Endodermal cell (in vitro differentiated cells): ENCODE measurements at regions not wholly inside any gene's neighbourhood (a gene's known extent, or its start where the extent isn't known, plus 50 kb on each side); places are given as distances from the start of the nearest gene placed in this dataset.
A peak's percentile ranks its signal among the peaks of the same experiment; 100 is the strongest.

Experiments
- DNase-seq: peaks from one replicate; pipeline ENCODE4 v3.0.0-alpha.2; 2017
- H3K27ac ChIP-seq: 2 replicates; pipeline ENCODE4 v1.5.1; 2013; ENCODE audit warnings: mild to moderate bottlenecking, low read depth, low read length, moderate library complexity
- H3K27me3 ChIP-seq: 2 replicates; pipeline ENCODE4 v1.6.1; 2013; ENCODE audit warnings: mild to moderate bottlenecking, low read length, moderate library complexity; ENCODE audit not compliant: insufficient read depth, control insufficient read depth, poor library complexity, severe bottlenecking
- H3K36me3 ChIP-seq: 2 replicates; pipeline ENCODE4 v1.7.0; 2013; ENCODE audit warnings: mild to moderate bottlenecking, low read length, moderate library complexity; ENCODE audit not compliant: control insufficient read depth, insufficient read depth
- H3K4me1 ChIP-seq: one replicate; pipeline ENCODE4 v1.7.0; 2013; ENCODE audit warnings: low read length; ENCODE audit not compliant: control insufficient read depth, insufficient read depth
- H3K4me3 ChIP-seq: 2 replicates; pipeline ENCODE4 v1.5.1; 2013; ENCODE audit warnings: mild to moderate bottlenecking, low read length, moderate library complexity
- H3K9ac ChIP-seq: 2 replicates; pipeline ENCODE4 v1.6.1; 2013; ENCODE audit warnings: mild to moderate bottlenecking, low read length, moderate library complexity; ENCODE audit not compliant: poor library complexity, severe bottlenecking; ENCODE audit errors: extremely low read depth
- H3K9me3 ChIP-seq: 2 replicates; pipeline ENCODE4 v1.6.1; 2013; ENCODE audit warnings: mild to moderate bottlenecking, low read length, moderate library complexity; ENCODE audit not compliant: control insufficient read depth
- H3K27ac Mint-ChIP-seq: 2 replicates; pipeline ENCODE4 v1.8.0; 2020; ENCODE audit warnings: mixed read lengths
- H3K27me3 Mint-ChIP-seq: 2 replicates; pipeline ENCODE4 v1.8.0; 2021; ENCODE audit warnings: mild to moderate bottlenecking, mixed read lengths; ENCODE audit not compliant: insufficient read depth
- H3K36me3 Mint-ChIP-seq: 2 replicates; pipeline ENCODE4 v1.8.0; 2020; ENCODE audit warnings: low read depth, mixed read lengths
- H3K4me1 Mint-ChIP-seq: 2 replicates; pipeline ENCODE4 v1.8.0; 2020; ENCODE audit warnings: mixed read lengths
- H3K4me3 Mint-ChIP-seq: 2 replicates; pipeline ENCODE4 v1.8.0; 2020; ENCODE audit warnings: mild to moderate bottlenecking, moderate library complexity, mixed read lengths
- H3K9me3 Mint-ChIP-seq: 2 replicates; pipeline ENCODE4 v1.8.0; 2020; ENCODE audit warnings: mild to moderate bottlenecking, mixed read lengths
- CTCF ChIP-seq: fragments of 200-600 bp; sonication (generic); conservative IDR thresholded peaks from 2 replicates; pipeline ENCODE4 v1.5.0; 2021; ENCODE audit warnings: antibody characterized with exemption, mild to moderate bottlenecking
- WGBS, 2 experiments: methylation state at CpG; one replicate each; pipeline versions ENCODE4 v1.1.5 to v1.1.7; 2013; ENCODE audit warnings: missing lambda C conversion rate in 2 of 2, mixed read lengths in 1 of 2; ENCODE audit not compliant: insufficient coverage in 1 of 2, insufficient read length in 1 of 2; 5-methylcytosine and 5-hydroxymethylcytosine counted together

- no peaks in the 10 kb centered on the region for H3K36me3 Mint-ChIP-seq
- H3K27me3 Mint-ChIP-seq: peaks cover 11% of the 10 kb centered on the region
- no peak for DNase-seq
- Histone ChIP-seq H3K9ac (no peak overlapping the region), H3K9me3 (no peaks in the 10 kb centered on the region), H3K36me3 (no peaks in the 10 kb centered on the region), H3K4me1 (peaks cover 9% of the 10 kb centered on the region), H3K4me3 (no peak overlapping the region), H3K27ac (no peak overlapping the region), H3K27me3 (peaks cover 18% of the 10 kb centered on the region)
- peaks cover 44% of the 10 kb centered on the region for H3K4me1 Mint-ChIP-seq
- H3K27ac Mint-ChIP-seq: no peak overlapping the region
- no peak for TF ChIP-seq CTCF
- H3K9me3 Mint-ChIP-seq: no peaks in the 10 kb centered on the region
- 86 to 96% methylated on average over 1 to 2 of the region's 2 CpGs for WGBS, 2 experiments
- H3K4me3 Mint-ChIP-seq: no peak overlapping the region
These were observed 262.2 kb downstream of the ASXL3 start for GRCh38 chr18:33840212-33840593.

- H3K27me3 Mint-ChIP-seq: peaks cover 11% of the 10 kb centered on the region
- no peak overlapping the region for H3K4me3 Mint-ChIP-seq
- no peak overlapping the region for H3K27ac Mint-ChIP-seq
- peak; percentile 90 for TF ChIP-seq CTCF
- DNase-seq: no peak
- Histone ChIP-seq H3K9ac (no peak overlapping the region), H3K4me3 (no peak overlapping the region), H3K27ac (no peak overlapping the region), H3K4me1 (peaks cover 9% of the 10 kb centered on the region), H3K36me3 (no peaks in the 10 kb centered on the region), H3K9me3 (no peaks in the 10 kb centered on the region), H3K27me3 (peaks cover 18% of the 10 kb centered on the region)
- 66% methylated on average over 5 of the region's 6 CpGs; no CpG with 5 or more reads in 1 of the 2 experiments for WGBS, 2 experiments
- H3K4me1 Mint-ChIP-seq: peaks cover 48% of the 10 kb centered on the region
- H3K36me3 Mint-ChIP-seq: no peaks in the 10 kb centered on the region
- H3K9me3 Mint-ChIP-seq: no peaks in the 10 kb centered on the region
These were observed 261.6 kb downstream of the ASXL3 start for GRCh38 chr18:33839452-33840211.

GRCh38 chr18:33838054-33838453, 260.0 kb downstream of the ASXL3 start:
- H3K9me3 Mint-ChIP-seq: no peaks in the 10 kb centered on the region
- H3K36me3 Mint-ChIP-seq: no peaks in the 10 kb centered on the region
- Histone ChIP-seq H3K4me3 (no peak overlapping the region), H3K27me3 (peaks cover 18% of the 10 kb centered on the region), H3K27ac (no peak overlapping the region), H3K9me3 (no peaks in the 10 kb centered on the region), H3K4me1 (peaks cover 9% of the 10 kb centered on the region), H3K9ac (no peak overlapping the region), H3K36me3 (no peaks in the 10 kb centered on the region)
- peaks cover 53% of the 10 kb centered on the region for H3K4me1 Mint-ChIP-seq
- TF ChIP-seq CTCF: no peak
- H3K4me3 Mint-ChIP-seq: no peak overlapping the region
- 90 to 100% methylated on average over 1 of the region's 1 CpG for WGBS, 2 experiments
- no peak overlapping the region for H3K27ac Mint-ChIP-seq
- no peak for DNase-seq
- peaks cover 13% of the 10 kb centered on the region for H3K27me3 Mint-ChIP-seq
